Neural progenitor cell (in vitro differentiated cells): ENCODE measurements at regions not wholly inside any gene's neighbourhood (a gene's known extent, or its start where the extent isn't known, plus 50 kb on each side); places are given as distances from the start of the nearest gene placed in this dataset.

Source experiments
- DNase-seq: peaks from one replicate; pipeline ENCODE4 v3.0.0-alpha.2; 2016; ENCODE audit warnings: low spot score
- H2AFZ ChIP-seq: fragments of 200-600 bp; sonication (generic); replicated peaks from 2 replicates; pipeline ENCODE4 v1.6.1; 2016; ENCODE audit warnings: antibody characterized with exemption
- H3F3A ChIP-seq: fragments of 200-600 bp; sonication (generic); 2 replicates; pipeline ENCODE4 v1.6.1; 2016; ENCODE audit warnings: antibody characterized with exemption, low read depth
- H3K27ac ChIP-seq: fragments of 200-600 bp; sonication (generic); 2 replicates; pipeline ENCODE4 v1.5.1; 2016; ENCODE audit warnings: mild to moderate bottlenecking
- H3K27me3 ChIP-seq: fragments of 200-600 bp; sonication (generic); 2 replicates; pipeline ENCODE4 v1.6.1; 2016; ENCODE audit warnings: mild to moderate bottlenecking, moderate library complexity
- H3K36me3 ChIP-seq: fragments of 200-600 bp; sonication (generic); 2 replicates; pipeline ENCODE4 v1.5.1; 2016
- H3K4me1 ChIP-seq: fragments of 200-600 bp; sonication (generic); 2 replicates; pipeline ENCODE4 v1.6.1; 2016; ENCODE audit warnings: mixed run types
- H3K4me2 ChIP-seq: fragments of 200-600 bp; sonication (generic); 2 replicates; pipeline ENCODE4 v1.6.1; 2016
- H3K4me3 ChIP-seq: fragments of 200-600 bp; sonication (generic); 2 replicates; pipeline ENCODE4 v1.5.1; 2016
- H3K79me2 ChIP-seq: fragments of 200-600 bp; sonication (generic); 2 replicates; pipeline ENCODE4 v1.6.1; 2016; ENCODE audit warnings: low read depth
- H3K9ac ChIP-seq: fragments of 200-600 bp; sonication (generic); 2 replicates; pipeline ENCODE4 v1.6.1; 2016
- H3K9me3 ChIP-seq: fragments of 200-600 bp; sonication (generic); 2 replicates; pipeline ENCODE4 v1.5.1; 2016; ENCODE audit warnings: low read depth
- H4K20me1 ChIP-seq: fragments of 200-600 bp; sonication (generic); 2 replicates; pipeline ENCODE4 v1.6.1; 2016; ENCODE audit warnings: low read depth
- H3K27ac Mint-ChIP-seq: 3 replicates; pipeline ENCODE4 v1.8.0; 2021; ENCODE audit warnings: mixed read lengths
- H3K27me3 Mint-ChIP-seq: 2 replicates; pipeline ENCODE4 v1.8.0; 2022; ENCODE audit warnings: low read depth, mild to moderate bottlenecking, inconsistent platforms, moderate library complexity, mixed read lengths; ENCODE audit not compliant: insufficient read depth
- H3K36me3 Mint-ChIP-seq: 3 replicates; pipeline ENCODE4 v1.8.0; 2021; ENCODE audit warnings: mixed read lengths
- H3K4me1 Mint-ChIP-seq: 3 replicates; pipeline ENCODE4 v1.8.0; 2021; ENCODE audit warnings: mixed read lengths
- H3K4me3 Mint-ChIP-seq: 3 replicates; pipeline ENCODE4 v1.8.0; 2021; ENCODE audit warnings: mild to moderate bottlenecking, moderate library complexity, mixed read lengths
- H3K9me3 Mint-ChIP-seq: 3 replicates; pipeline ENCODE4 v1.8.0; 2020; ENCODE audit warnings: mixed read lengths
- CTCF ChIP-seq: fragments of 200-600 bp; sonication (generic); IDR thresholded peaks from 2 replicates; pipeline ENCODE4 v1.5.1; 2017; ENCODE audit warnings: antibody characterized with exemption, mild to moderate bottlenecking
- EZH2 ChIP-seq: fragments of 200-600 bp; sonication (generic); IDR thresholded peaks from 2 replicates; pipeline ENCODE4 v1.6.1; 2017; ENCODE audit warnings: antibody characterized with exemption, mild to moderate bottlenecking, moderate library complexity
- EZH2phosphoT487 ChIP-seq: fragments of 200-600 bp; sonication (generic); IDR thresholded peaks from 2 replicates; pipeline ENCODE4 v1.6.1; 2017; ENCODE audit warnings: antibody characterized with exemption

GRCh38 chr19:28324275-28325060 lies 888.5 kb downstream of the UQCRFS1 start:
- TF ChIP-seq EZH2 (no peak), CTCF (peak; percentile 49), EZH2phosphoT487 (no peak)
- peaks cover 4% of the 10 kb centered on the region for H3K9me3 Mint-ChIP-seq
- H2AFZ ChIP-seq: no peak overlapping the region
- no peaks in the 10 kb centered on the region for H3K36me3 Mint-ChIP-seq
- no peak overlapping the region for H3K4me3 Mint-ChIP-seq
- H3K4me2 ChIP-seq: no peak overlapping the region
- no peaks in the 10 kb centered on the region for H3K36me3 ChIP-seq
- H3K4me1 ChIP-seq: peaks cover 8% of the 10 kb centered on the region
- H3K79me2 ChIP-seq: no peaks in the 10 kb centered on the region
- no peak overlapping the region for H3K27ac ChIP-seq
- peaks cover 3% of the 10 kb centered on the region for H3K27me3 Mint-ChIP-seq
- H4K20me1 ChIP-seq: no peaks in the 10 kb centered on the region
- no peak overlapping the region for H3K27ac Mint-ChIP-seq
- no peak overlapping the region for H3K4me3 ChIP-seq
- H3K9me3 ChIP-seq: no peaks in the 10 kb centered on the region
- no peaks in the 10 kb centered on the region for H3F3A ChIP-seq
- H3K9ac ChIP-seq: no peak overlapping the region
- DNase-seq: peak; percentile 31
- H3K4me1 Mint-ChIP-seq: peaks cover 10% of the 10 kb centered on the region
- no peaks in the 10 kb centered on the region for H3K27me3 ChIP-seq

GRCh38 chr19:28322945-28323344 lies 890.0 kb downstream of the UQCRFS1 start:
- no peak overlapping the region for H2AFZ ChIP-seq
- no peaks in the 10 kb centered on the region for H3K79me2 ChIP-seq
- no peaks in the 10 kb centered on the region for H3F3A ChIP-seq
- H3K27ac Mint-ChIP-seq: no peak overlapping the region
- H3K9me3 Mint-ChIP-seq: no peaks in the 10 kb centered on the region
- TF ChIP-seq CTCF (no peak), EZH2phosphoT487 (no peak), EZH2 (no peak)
- H4K20me1 ChIP-seq: no peaks in the 10 kb centered on the region
- H3K9me3 ChIP-seq: no peaks in the 10 kb centered on the region
- H3K36me3 ChIP-seq: no peaks in the 10 kb centered on the region
- no peaks in the 10 kb centered on the region for H3K27me3 ChIP-seq
- H3K36me3 Mint-ChIP-seq: no peaks in the 10 kb centered on the region
- no peak overlapping the region for H3K4me2 ChIP-seq
- no peak overlapping the region for H3K4me3 Mint-ChIP-seq
- H3K27ac ChIP-seq: no peak overlapping the region
- H3K4me3 ChIP-seq: no peak overlapping the region
- no peak for DNase-seq
- H3K4me1 ChIP-seq: peaks cover 8% of the 10 kb centered on the region
- H3K4me1 Mint-ChIP-seq: peaks cover 14% of the 10 kb centered on the region
- H3K9ac ChIP-seq: no peak overlapping the region
- peaks cover 6% of the 10 kb centered on the region for H3K27me3 Mint-ChIP-seq

- no peak overlapping the region for H3K9ac ChIP-seq
- no peak overlapping the region for H3K27ac ChIP-seq
- H3K4me3 ChIP-seq: no peak overlapping the region
- Mint-ChIP-seq H3K27ac (no peak overlapping the region), H3K4me3 (no peak overlapping the region), H3K4me1 (peaks cover 14% of the 10 kb centered on the region), H3K9me3 (no peaks in the 10 kb centered on the region), H3K36me3 (no peaks in the 10 kb centered on the region), H3K27me3 (peaks cover 6% of the 10 kb centered on the region)
- no peak overlapping the region for H3K4me2 ChIP-seq
- no peak for DNase-seq
- H2AFZ ChIP-seq: no peak overlapping the region
- no peaks in the 10 kb centered on the region for H4K20me1 ChIP-seq
- no peak for TF ChIP-seq EZH2phosphoT487
- no peak for TF ChIP-seq EZH2
- no peaks in the 10 kb centered on the region for H3K36me3 ChIP-seq
- H3K4me1 ChIP-seq: peaks cover 8% of the 10 kb centered on the region
- no peaks in the 10 kb centered on the region for H3K79me2 ChIP-seq
- H3F3A ChIP-seq: no peaks in the 10 kb centered on the region
- H3K27me3 ChIP-seq: no peaks in the 10 kb centered on the region
- H3K9me3 ChIP-seq: no peaks in the 10 kb centered on the region
Observed at GRCh38 chr19:28322491-28322890, 890.5 kb downstream of the UQCRFS1 start.

- peaks cover 3% of the 10 kb centered on the region for H3K27me3 Mint-ChIP-seq
- H3F3A ChIP-seq: no peaks in the 10 kb centered on the region
- H3K27me3 ChIP-seq: no peaks in the 10 kb centered on the region
Observed at GRCh38 chr19:28319918-28320317, 893.0 kb downstream of the UQCRFS1 start.

More at GRCh38 chr19:28319918-28320317, 893.0 kb downstream of the UQCRFS1 start:
- Histone ChIP-seq H2AFZ (no peak overlapping the region), H3K36me3 (no peaks in the 10 kb centered on the region), H3K9me3 (no peaks in the 10 kb centered on the region), H3K4me2 (no peak overlapping the region), H3K4me1 (peaks cover 8% of the 10 kb centered on the region), H3K27ac (no peak overlapping the region), H3K9ac (no peak overlapping the region), H3K4me3 (no peak overlapping the region), H3K79me2 (no peaks in the 10 kb centered on the region), H4K20me1 (no peaks in the 10 kb centered on the region)
- Mint-ChIP-seq H3K4me3 (no peak overlapping the region), H3K4me1 (peaks cover 15% of the 10 kb centered on the region), H3K27ac (no peak overlapping the region), H3K9me3 (no peaks in the 10 kb centered on the region), H3K36me3 (no peaks in the 10 kb centered on the region)
- DNase-seq: no peak
- TF ChIP-seq CTCF: no peak
- no peak for TF ChIP-seq EZH2phosphoT487
- no peak for TF ChIP-seq EZH2
